HEK293 (cell line): ENCODE measurements at regions not wholly inside any gene's neighbourhood (a gene's known extent, or its start where the extent isn't known, plus 50 kb on each side); places are given as distances from the start of the nearest gene placed in this dataset.

Source experiments
- CTCF ChIA-PET: fragments of 350-600 bp; formaldehyde crosslinking; extraction: SDS; loops from one replicate; lab custom pipeline; 2021; ENCODE audit warnings: antibody characterized with exemption; lab: Yijun Ruan, JAX
- POLR2A ChIA-PET: fragments of 300-600 bp; formaldehyde crosslinking; extraction: SDS; loops from one replicate; lab custom pipeline; 2020; ENCODE audit warnings: antibody characterized with exemption, inconsistent platforms; lab: Yijun Ruan, JAX
- H3K27ac ChIP-seq: fragments of 200-500 bp; sonication (Bioruptor generic); 2 replicates; pipeline ENCODE4 v1.5.1; 2014; ENCODE audit warnings: low read depth, low read length, control low read depth, inconsistent platforms; ENCODE audit errors: extremely low read depth
- H3K36me3 ChIP-seq, 2 experiments: fragments of 200-500 bp in 1 of 2; sonication (Bioruptor generic) in 1 of 2; 1 replicate in 1 of 2; 2 replicates in 1 of 2; pipeline ENCODE4 v1.5.1; 2014 to 2017; ENCODE audit warnings: inconsistent platforms in 2 of 2, low read length in 2 of 2; ENCODE audit not compliant: control insufficient read depth in 2 of 2, insufficient read depth in 1 of 2
- H3K4me1 ChIP-seq: fragments of 200-500 bp; sonication (Bioruptor generic); 2 replicates; pipeline ENCODE4 v1.5.1; 2014; ENCODE audit warnings: mild to moderate bottlenecking, low read length, inconsistent platforms; ENCODE audit not compliant: control insufficient read depth, insufficient read depth
- H3K4me3 ChIP-seq: 2 replicates; pipeline ENCODE4 v1.5.1; 2011; ENCODE audit warnings: low read depth, mild to moderate bottlenecking, control low read depth, low read length, moderate library complexity
- H3K9me3 ChIP-seq: fragments of 200-500 bp; sonication (Bioruptor generic); 2 replicates; pipeline ENCODE4 v1.5.1; 2014; ENCODE audit warnings: low read depth, low read length, inconsistent platforms; ENCODE audit not compliant: control insufficient read depth, insufficient read depth
- HOXA7 ChIP-seq: sonication (generic); formaldehyde crosslinking; IDR thresholded peaks from 2 replicates; pipeline ENCODE4 v1.8.1; 2022; ENCODE audit warnings: missing genetic modification reagents, borderline replicate concordance
- KLF17 ChIP-seq: fragments of 450-650 bp; formaldehyde crosslinking; IDR thresholded peaks from 2 replicates; pipeline ENCODE4 v1.5.1; 2016; ENCODE audit warnings: missing biosample characterization, missing genetic modification characterization
- PRDM4 ChIP-seq: fragments of 450-650 bp; formaldehyde crosslinking; IDR thresholded peaks from 2 replicates; pipeline ENCODE4 v1.5.1; 2017; ENCODE audit warnings: missing biosample characterization, missing genetic modification characterization
- SCRT1 ChIP-seq: fragments of 450-650 bp; formaldehyde crosslinking; IDR thresholded peaks from 2 replicates; pipeline ENCODE4 v1.5.1; 2016; ENCODE audit warnings: missing biosample characterization, missing genetic modification characterization, borderline replicate concordance
- SP7 ChIP-seq: fragments of 450-650 bp; formaldehyde crosslinking; IDR thresholded peaks from 2 replicates; pipeline ENCODE4 v1.5.1; 2016; ENCODE audit warnings: missing biosample characterization, missing genetic modification characterization
- WT1 ChIP-seq: fragments of 450-650 bp; formaldehyde crosslinking; IDR thresholded peaks from 2 replicates; pipeline ENCODE4 v1.5.1; 2016; ENCODE audit warnings: missing biosample characterization, missing genetic modification characterization
- ZBTB6 ChIP-seq: fragments of 450-650 bp; formaldehyde crosslinking; IDR thresholded peaks from 2 replicates; pipeline ENCODE4 v1.5.1; 2017; ENCODE audit warnings: missing biosample characterization, missing genetic modification characterization
- ZEB2 ChIP-seq: fragments of 450-650 bp; formaldehyde crosslinking; IDR thresholded peaks from 2 replicates; pipeline ENCODE4 v1.5.1; 2016; ENCODE audit warnings: missing biosample characterization, missing genetic modification characterization
- ZNF133 ChIP-seq: fragments of 450-650 bp; formaldehyde crosslinking; IDR thresholded peaks from 2 replicates; pipeline ENCODE4 v1.5.1; 2016; ENCODE audit warnings: missing biosample characterization, missing genetic modification characterization
- ZNF138 ChIP-seq: fragments of 450-650 bp; formaldehyde crosslinking; IDR thresholded peaks from 2 replicates; pipeline ENCODE4 v1.5.1; 2016; ENCODE audit warnings: missing biosample characterization, missing genetic modification characterization, borderline replicate concordance
- ZNF184 ChIP-seq: fragments of 450-650 bp; IDR thresholded peaks from 2 replicates; pipeline ENCODE4 v1.5.1; 2018; ENCODE audit warnings: missing biosample characterization, mild to moderate bottlenecking, missing genetic modification characterization
- ZNF248 ChIP-seq: fragments of 450-650 bp; formaldehyde crosslinking; IDR thresholded peaks from 2 replicates; pipeline ENCODE4 v1.5.1; 2017; ENCODE audit warnings: missing biosample characterization, missing genetic modification characterization
- ZNF302 ChIP-seq: fragments of 450-650 bp; formaldehyde crosslinking; IDR thresholded peaks from 2 replicates; pipeline ENCODE4 v1.5.1; 2016; ENCODE audit warnings: missing biosample characterization, missing genetic modification characterization, low read depth
- ZNF324 ChIP-seq: fragments of 450-650 bp; formaldehyde crosslinking; IDR thresholded peaks from 2 replicates; pipeline ENCODE4 v1.5.1; 2016; ENCODE audit warnings: missing biosample characterization, missing genetic modification characterization
- ZNF341 ChIP-seq: fragments of 450-650 bp; formaldehyde crosslinking; IDR thresholded peaks from 2 replicates; pipeline ENCODE4; 2016; ENCODE audit warnings: low read depth, missing biosample characterization, missing genetic modification characterization
- ZNF37A ChIP-seq: fragments of 450-650 bp; IDR thresholded peaks from 2 replicates; pipeline ENCODE4 v1.5.1; 2018; ENCODE audit warnings: missing biosample characterization, missing genetic modification characterization
- ZNF518A ChIP-seq: fragments of 450-650 bp; formaldehyde crosslinking; conservative IDR thresholded peaks from 2 replicates; pipeline ENCODE4 v1.5.1; 2016; ENCODE audit warnings: low read depth, missing biosample characterization, missing genetic modification characterization
- ZNF521 ChIP-seq: fragments of 450-650 bp; formaldehyde crosslinking; IDR thresholded peaks from 2 replicates; pipeline ENCODE4 v1.5.1; 2017; ENCODE audit warnings: missing biosample characterization, mild to moderate bottlenecking, missing genetic modification characterization
- ZNF555 ChIP-seq: fragments of 450-650 bp; formaldehyde crosslinking; conservative IDR thresholded peaks from 2 replicates; pipeline ENCODE4 v1.5.1; 2017; ENCODE audit warnings: missing biosample characterization, mild to moderate bottlenecking, missing genetic modification characterization, inconsistent platforms
- ZNF596 ChIP-seq: fragments of 450-650 bp; IDR thresholded peaks from 2 replicates; pipeline ENCODE4 v1.5.0; 2018; ENCODE audit warnings: missing biosample characterization, mild to moderate bottlenecking, missing genetic modification characterization, moderate library complexity
- ZNF624 ChIP-seq: fragments of 450-650 bp; formaldehyde crosslinking; IDR thresholded peaks from 2 replicates; pipeline ENCODE4 v1.5.1; 2017; ENCODE audit warnings: missing biosample characterization, missing genetic modification characterization
- ZNF660 ChIP-seq: fragments of 450-650 bp; IDR thresholded peaks from 2 replicates; pipeline ENCODE4 v1.5.1; 2018; ENCODE audit warnings: missing biosample characterization, mild to moderate bottlenecking, missing genetic modification characterization
- ZNF701 ChIP-seq: fragments of 450-650 bp; formaldehyde crosslinking; IDR thresholded peaks from 2 replicates; pipeline ENCODE4 v1.5.1; 2016; ENCODE audit warnings: missing biosample characterization, missing genetic modification characterization
- ZNF747 ChIP-seq: fragments of 450-650 bp; formaldehyde crosslinking; IDR thresholded peaks from 2 replicates; pipeline ENCODE4 v1.5.1; 2016; ENCODE audit warnings: missing biosample characterization, missing genetic modification characterization
- ZNF768 ChIP-seq: fragments of 450-650 bp; formaldehyde crosslinking; IDR thresholded peaks from 2 replicates; pipeline ENCODE4 v1.5.1; 2018; ENCODE audit warnings: missing biosample characterization, mild to moderate bottlenecking, missing genetic modification characterization
- ZNF791 ChIP-seq: fragments of 450-650 bp; formaldehyde crosslinking; IDR thresholded peaks from 2 replicates; pipeline ENCODE4 v1.5.1; 2016; ENCODE audit warnings: missing biosample characterization, missing genetic modification characterization

GRCh38 chr9:106580546-106580945, 282.4 kb upstream of the ZNF462 start (continued):
- TF ChIP-seq SCRT1 (tag by site-specific recombination): no peak

- no peak overlapping the region for H3K27ac ChIP-seq
- POLR2A ChIA-PET: no interaction called here
- H3K4me3 ChIP-seq: no peak overlapping the region
- no peaks in the 10 kb centered on the region for H3K9me3 ChIP-seq
- CTCF ChIA-PET: no interaction called here
- H3K4me1 ChIP-seq: no peaks in the 10 kb centered on the region
- no peaks in the 10 kb centered on the region for H3K36me3 ChIP-seq
- TF ChIP-seq ZNF248 (tag by site-specific recombination) (no peak), ZNF596 (tag by site-specific recombination) (no peak), SP7 (no peak), ZNF624 (tag by site-specific recombination) (no peak), ZNF37A (tag by site-specific recombination) (no peak), WT1 (no peak), ZNF341 (tag by site-specific recombination) (no peak), ZNF184 (tag by site-specific recombination) (no peak), ZNF521 (tag by site-specific recombination) (no peak), ZNF555 (tag by site-specific recombination) (no peak), ZNF768 (tag by site-specific recombination) (no peak), PRDM4 (tag by site-specific recombination) (no peak), ZNF133 (no peak), ZEB2 (tag by site-specific recombination) (no peak), ZNF660 (tag by site-specific recombination) (no peak), ZNF302 (tag by site-specific recombination) (no peak)
Observed at GRCh38 chr9:106581973-106582372, 281.0 kb upstream of the ZNF462 start.

GRCh38 chr9:106583751-106584150, 279.2 kb upstream of the ZNF462 start:
- H3K27ac ChIP-seq: no peak overlapping the region
- TF ChIP-seq ZNF138 (tag by site-specific recombination) (no peak), ZNF791 (no peak), ZNF747 (tag by site-specific recombination) (no peak), ZBTB6 (tag by site-specific recombination) (no peak), SP7 (no peak), ZNF521 (tag by site-specific recombination) (no peak), KLF17 (tag by site-specific recombination) (no peak), ZNF596 (tag by site-specific recombination) (no peak), ZNF324 (tag by site-specific recombination) (no peak), HOXA7 (CRISPR knock-in tag) (no peak), ZNF518A (tag by site-specific recombination) (no peak), ZNF701 (tag by site-specific recombination) (no peak)
- TF ChIP-seq, all 188 proteins: peak for 0
- no peaks in the 10 kb centered on the region for H3K36me3 ChIP-seq
- ChIA-PET POLR2A (no interaction called here), CTCF (no interaction called here)
- H3K4me3 ChIP-seq: no peak overlapping the region
- H3K4me1 ChIP-seq: no peaks in the 10 kb centered on the region
- H3K9me3 ChIP-seq: no peaks in the 10 kb centered on the region
